ENCODE measurements at regions not wholly inside any gene's neighbourhood (a gene's known extent, or its start where the extent isn't known, plus 50 kb on each side); places are given as distances from the start of the nearest gene placed in this dataset.

- TF ChIP-seq CTCF (conservative IDR thresholded peaks at IDR 0.05) (no peak), ZFX (IDR thresholded peaks at IDR 0.05) (no peak)
Observed at GRCh38 chr14:49494836-49495235, 91.3 kb downstream of the RPS29 start.

Data from C4-2B (cell line).